Right ventricle myocardium superior (tissue), 1 donor: ENCODE measurements at regions not wholly inside any gene's neighbourhood (a gene's known extent, or its start where the extent isn't known, plus 50 kb on each side); places are given as distances from the start of the nearest gene placed in this dataset.

ENCODE experiments used
- ATAC-seq: fragments of 200-7000 bp; cut with Tn5 transposase; one replicate; pipeline ENCODE4 v1.9.1; 2020; ENCODE audit warnings: mild to moderate bottlenecking; ENCODE audit not compliant: poor library complexity
- DNase-seq: peaks from one replicate; pipeline ENCODE4 v3.0.0-alpha.2; 2020
- intact Hi-C: fragments of 100-400 bp; cut with DNase I; formaldehyde crosslinking; loops from one replicate; pipeline ENCODE4 v1.11.2; 2022
- donor health status: DM: no; HTN: yes; CAD: no; lungs with severe emphysema.

- DNase-seq (no peak), ATAC-seq (no peak)
- intact Hi-C loops = no loop called here
These were observed 243.4 kb upstream of the SPRY2 start for GRCh38 chr13:80584306-80584705.

GRCh38 chr13:80577926-80578670 is 237.2 kb upstream of the SPRY2 start:
- DNase-seq (no peak), ATAC-seq (no peak)
- intact Hi-C loops = no loop called here

DNA sequence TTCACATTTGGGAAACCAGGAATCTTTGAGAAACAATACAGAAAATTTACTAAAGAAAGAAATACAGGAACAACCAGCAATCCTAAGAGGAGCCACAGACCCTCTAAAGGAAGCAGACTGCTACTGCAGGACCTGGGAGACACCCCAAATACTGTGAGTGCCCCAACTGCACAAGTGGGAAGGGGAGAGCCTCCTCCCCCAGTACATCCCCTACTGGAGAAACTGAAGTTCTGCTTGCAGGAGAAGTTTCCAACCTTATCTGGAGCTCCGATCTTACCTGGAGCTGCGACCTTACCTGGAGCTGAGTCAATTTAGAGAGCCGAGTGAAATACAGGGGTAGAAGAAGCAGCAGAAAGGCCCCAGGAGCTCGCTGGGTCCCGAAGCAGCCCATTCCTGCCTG is 236.4 kb upstream of the SPRY2 start:
- no peak for ATAC-seq
- no peak for DNase-seq
- intact Hi-C loops = no loop called here

DNA sequence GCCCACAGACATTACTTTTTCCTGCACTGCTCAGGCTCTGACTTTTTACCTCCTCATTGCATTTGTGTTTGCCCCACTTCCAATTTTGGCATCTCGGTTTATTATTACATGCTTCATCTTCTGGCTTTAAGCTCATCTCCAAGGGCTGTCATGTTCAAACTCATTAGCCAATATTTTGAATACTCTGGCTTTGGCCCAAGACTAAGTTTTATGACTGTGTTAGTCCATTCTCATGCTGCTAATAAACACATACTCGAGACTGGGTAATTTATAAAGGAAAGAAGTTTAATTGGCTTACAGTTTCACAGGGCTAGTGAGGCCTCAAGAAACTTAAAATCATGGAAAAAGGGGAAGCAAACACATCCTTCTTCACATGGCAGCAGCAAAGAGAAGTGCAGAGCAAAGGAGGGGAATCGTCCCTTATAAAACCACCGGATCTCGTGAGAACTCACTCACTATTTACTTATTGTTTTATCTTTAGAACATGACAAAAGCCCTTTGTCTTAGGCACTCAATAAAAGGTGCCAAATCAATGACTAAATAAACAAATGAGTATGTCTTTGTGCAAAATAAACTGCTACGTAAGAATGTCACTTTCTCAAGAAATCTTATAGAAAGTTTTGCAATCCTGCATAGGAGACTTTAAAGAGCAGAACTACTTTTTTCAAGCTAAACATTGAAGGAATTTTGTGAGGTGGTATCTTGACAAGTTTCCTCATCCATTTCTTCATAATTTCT is 233.4 kb upstream of the SPRY2 start:
- intact Hi-C loops = no loop called here
- ATAC-seq (peak; percentile 42), DNase-seq (no peak)

- ATAC-seq (no peak), DNase-seq (no peak)
- intact Hi-C loops = no loop called here
These were observed 232.0 kb upstream of the SPRY2 start for GRCh38 chr13:80572923-80573316.

DNA sequence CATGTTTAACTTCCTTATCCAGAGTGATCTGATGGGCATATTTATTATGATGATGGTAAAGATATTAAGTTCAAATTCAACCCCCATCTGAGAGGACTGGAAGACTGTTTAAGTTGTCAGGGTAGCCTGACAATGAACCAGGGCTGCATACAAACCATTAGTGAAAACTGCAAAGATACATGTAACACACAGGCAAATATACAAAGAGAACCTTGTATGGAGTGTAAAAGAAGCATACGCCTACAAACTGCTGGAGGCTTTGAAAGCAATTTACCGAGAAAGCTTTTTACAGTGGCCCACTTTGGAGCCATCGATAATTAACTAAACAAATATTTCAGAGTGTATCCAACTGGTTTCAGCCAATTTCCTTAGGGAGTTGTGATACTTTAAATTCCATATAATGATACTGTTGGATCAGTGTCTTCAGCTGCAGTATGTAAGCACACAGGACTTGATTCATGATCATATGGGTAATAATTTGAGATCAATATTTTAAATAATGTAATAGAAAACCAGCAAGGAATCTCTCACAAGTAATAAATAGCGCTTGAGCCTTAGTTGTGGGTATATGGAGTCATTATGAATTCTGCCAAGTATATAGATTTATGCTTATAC is 231.5 kb upstream of the SPRY2 start:
- intact Hi-C loops = no loop called here
- no peak for ATAC-seq
- no peak for DNase-seq

DNA sequence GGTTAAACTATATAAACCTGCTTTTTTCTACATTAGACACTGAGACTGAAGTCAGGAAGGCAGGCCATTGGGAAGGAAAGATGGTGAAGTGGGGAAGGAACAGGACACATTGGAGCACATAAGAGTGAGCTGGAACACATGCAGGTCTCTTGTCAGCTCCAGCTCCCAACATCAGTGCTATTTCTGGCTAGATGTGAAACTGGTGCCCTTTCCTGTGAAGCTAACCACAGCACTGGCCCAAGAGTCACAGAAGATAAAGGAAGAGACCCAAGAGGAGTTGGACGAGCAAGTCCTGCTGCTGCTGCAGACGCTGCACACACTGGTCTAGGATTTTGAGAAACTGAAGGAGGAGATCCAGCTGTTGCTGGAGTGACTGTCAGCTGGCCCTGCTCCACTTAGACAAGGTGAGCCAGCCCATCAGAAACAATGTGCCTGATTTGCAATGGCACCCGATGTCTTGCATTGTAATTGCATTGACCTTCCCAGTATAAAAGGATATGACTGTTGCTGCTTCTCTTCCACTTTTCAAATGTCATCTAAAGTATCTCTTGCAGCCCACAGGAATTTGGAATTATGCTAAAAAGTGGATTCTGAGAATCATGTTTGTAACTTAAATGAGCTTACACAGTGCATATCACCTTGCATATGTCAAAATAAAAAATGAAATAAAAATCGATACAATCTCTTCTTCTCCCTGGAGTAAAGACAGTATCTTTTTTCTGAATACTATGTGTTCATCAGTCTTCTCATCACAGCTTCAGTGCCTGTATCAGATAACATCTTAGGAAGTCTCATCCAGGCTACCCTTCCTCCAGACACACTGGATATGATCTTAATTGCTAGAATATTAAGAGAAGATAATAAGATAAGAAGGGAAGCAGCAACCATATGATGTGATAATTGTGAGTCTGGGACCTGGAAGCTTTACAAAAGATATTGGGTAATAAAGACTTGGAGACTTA is 230.7 kb upstream of the SPRY2 start:
- peak; percentile 34 for DNase-seq
- peak; percentile 92 for ATAC-seq
- intact Hi-C loops = no loop called here

GRCh38 chr13:80563439-80563838 is 222.5 kb upstream of the SPRY2 start:
- no peak for DNase-seq
- no peak for ATAC-seq
- intact Hi-C loops = no loop called here

- intact Hi-C loops = no loop called here
- no peak for ATAC-seq
- no peak for DNase-seq
These were observed 221.7 kb upstream of the SPRY2 start for GRCh38 chr13:80562433-80563156.

- DNase-seq = no peak
- ATAC-seq = no peak
- intact Hi-C loops = no loop called here
These were observed 219.7 kb upstream of the SPRY2 start for GRCh38 chr13:80560609-80561008.

DNA sequence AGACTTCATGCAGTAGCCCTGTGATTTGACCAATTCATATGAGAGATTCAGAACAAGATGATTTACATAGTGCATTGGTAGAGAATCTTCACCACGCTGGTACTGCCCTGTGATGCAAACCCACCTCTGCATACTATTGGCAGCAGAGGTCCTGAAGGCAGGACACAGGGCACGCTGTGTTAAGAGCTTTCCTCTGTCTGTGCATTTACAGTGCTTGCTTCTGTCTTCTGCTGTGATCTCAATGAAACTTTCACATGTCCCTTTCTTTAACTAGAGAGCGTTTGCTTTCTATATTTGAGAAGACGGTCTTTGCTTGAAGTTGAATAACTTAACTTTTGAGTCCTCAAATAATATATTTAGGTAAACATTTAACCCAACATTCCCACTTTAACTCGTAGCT is 219.0 kb upstream of the SPRY2 start:
- intact Hi-C loops = no loop called here
- no peak for ATAC-seq
- DNase-seq = no peak

DNA sequence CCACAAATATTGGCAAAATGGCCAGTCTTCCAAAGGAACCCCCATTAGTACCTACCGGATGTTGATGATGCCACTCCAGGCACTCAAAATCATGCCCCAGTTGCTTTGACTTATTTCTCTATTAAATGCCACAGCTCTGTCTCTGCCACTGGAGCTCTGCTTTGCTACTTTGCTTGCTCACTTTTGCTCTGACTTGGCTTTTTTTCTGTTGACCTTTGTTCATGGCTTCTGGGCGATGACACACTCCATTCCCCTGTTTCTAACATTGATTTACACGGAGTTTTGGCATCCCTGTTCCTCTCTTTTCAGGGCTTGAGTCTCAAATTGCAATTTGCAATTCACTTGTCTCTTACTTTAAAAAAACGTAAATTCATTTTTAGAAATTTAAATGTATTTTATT is 217.1 kb upstream of the SPRY2 start:
- DNase-seq (no peak), ATAC-seq (no peak)
- intact Hi-C loops = no loop called here

GRCh38 chr13:80555796-80556678 is 215.1 kb upstream of the SPRY2 start:
- ATAC-seq (no peak), DNase-seq (no peak)
- intact Hi-C loops = no loop called here

DNA sequence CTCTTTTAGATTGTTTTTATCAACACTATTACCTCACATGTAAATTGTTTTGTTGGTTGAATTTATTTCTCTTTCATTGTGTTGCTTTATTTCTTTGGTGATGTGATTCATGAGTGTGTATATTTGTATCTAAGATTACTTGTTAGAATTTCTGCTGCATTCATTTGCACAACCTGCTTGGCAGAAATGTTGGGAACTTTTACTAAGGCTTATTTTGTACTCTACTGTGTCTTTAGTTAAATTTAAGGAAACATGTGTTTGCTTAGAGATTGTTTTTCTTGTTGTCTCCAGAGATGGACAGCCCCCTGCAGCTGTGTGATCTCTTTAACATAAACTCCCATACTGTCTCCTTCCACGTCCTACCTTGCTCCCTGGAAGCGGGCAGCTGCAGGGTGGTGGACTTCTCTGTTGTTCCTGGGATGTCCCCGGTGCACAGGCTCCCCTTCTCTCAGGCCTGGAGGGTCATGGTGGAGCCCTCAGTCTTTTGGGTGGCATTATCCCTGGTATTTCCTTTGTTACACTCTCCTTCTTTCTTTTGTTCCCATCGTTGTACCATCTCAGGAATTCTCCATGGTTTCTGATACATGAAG is 212.0 kb upstream of the SPRY2 start:
- DNase-seq (no peak), ATAC-seq (no peak)
- intact Hi-C loops = no loop called here

- peak; percentile 22 for ATAC-seq
- intact Hi-C loops = no loop called here
- no peak for DNase-seq
These were observed 210.9 kb upstream of the SPRY2 start for GRCh38 chr13:80551650-80552497.

GRCh38 chr13:80550971-80551441 is 210.1 kb upstream of the SPRY2 start:
- ATAC-seq (peak; percentile 54), DNase-seq (no peak)
- intact Hi-C loops = no loop called here
